Right atrium auricular region (tissue), 2 donors: ENCODE measurements at regions not wholly inside any gene's neighbourhood (a gene's known extent, or its start where the extent isn't known, plus 50 kb on each side); places are given as distances from the start of the nearest gene placed in this dataset.
"Not testable (repeated sequence)": the region's sequence is repeated elsewhere in the genome, so short reads cannot be mapped to it uniquely, and the experiment has no call there.

ENCODE experiments used
- DNase-seq: peaks from one replicate; pipeline ENCODE4 v3.0.0-alpha.2; 2019; ENCODE audit warnings: low spot score
- H3K27ac ChIP-seq, 2 donors: fragments of 200-600 bp; sonication (generic); 1 replicate in 1 of 2; 2 replicates in 1 of 2; pipeline ENCODE4 v1.5.1; 2016 to 2019
- H3K27me3 ChIP-seq, 2 donors: fragments of 200-600 bp; sonication (generic); one replicate each; pipeline versions ENCODE4 v1.5.1 to v1.6.0; 2017 to 2019
- H3K36me3 ChIP-seq: fragments of 200-600 bp; sonication (generic); one replicate; pipeline ENCODE4 v1.5.1; 2016
- H3K4me1 ChIP-seq, 2 donors: fragments of 200-600 bp; sonication (generic); one replicate each; pipeline versions ENCODE4 v1.5.1 to v1.6.0; 2017 to 2019
- H3K4me3 ChIP-seq, 2 donors: fragments of 200-600 bp; sonication (generic); 1 replicate in 1 of 2; 2 replicates in 1 of 2; pipeline ENCODE4 v1.5.1; 2017 to 2019; ENCODE audit warnings: mild to moderate bottlenecking in 1 of 2, moderate library complexity in 1 of 2
- H3K9me3 ChIP-seq, 2 donors: fragments of 200-600 bp; sonication (generic); one replicate each; pipeline ENCODE4 v1.5.1; 2019
- TF ChIP-seq, protein P1 (sequence below), 2 donors: fragments of 200-600 bp; sonication (generic); IDR thresholded peaks; one replicate each; pipeline ENCODE4 v1.5.1; 2019; ENCODE audit warnings: antibody characterized with exemption in 2 of 2

DNA sequence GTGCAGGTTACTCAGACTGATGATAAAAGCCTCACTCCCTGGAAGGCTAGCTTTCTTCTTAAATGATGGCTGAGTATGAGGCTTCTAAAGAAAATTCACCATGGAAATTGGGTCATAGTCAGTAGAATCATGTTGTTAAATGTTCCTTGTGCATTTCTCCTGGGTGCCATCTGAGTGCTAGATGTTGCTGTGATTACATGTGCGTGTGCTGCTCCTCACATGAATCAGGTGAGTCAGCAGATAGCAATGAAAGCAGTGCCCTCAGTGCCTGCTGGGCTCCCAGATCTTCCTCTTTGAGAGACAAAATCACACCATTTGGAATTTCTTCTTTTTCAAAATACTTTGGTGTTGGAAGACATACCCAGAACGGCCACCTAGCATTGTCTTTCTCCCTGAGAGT, 331.7 kb downstream of the XPNPEP1 start:
- Histone ChIP-seq H3K36me3 (no peaks in the 10 kb centered on the region), H3K27ac (no peak overlapping the region), H3K9me3 (no peaks in the 10 kb centered on the region), H3K27me3 (no peaks in the 10 kb centered on the region), H3K4me1 (no peaks in the 10 kb centered on the region), H3K4me3 (no peak overlapping the region)
- TF ChIP-seq, protein P1, sequence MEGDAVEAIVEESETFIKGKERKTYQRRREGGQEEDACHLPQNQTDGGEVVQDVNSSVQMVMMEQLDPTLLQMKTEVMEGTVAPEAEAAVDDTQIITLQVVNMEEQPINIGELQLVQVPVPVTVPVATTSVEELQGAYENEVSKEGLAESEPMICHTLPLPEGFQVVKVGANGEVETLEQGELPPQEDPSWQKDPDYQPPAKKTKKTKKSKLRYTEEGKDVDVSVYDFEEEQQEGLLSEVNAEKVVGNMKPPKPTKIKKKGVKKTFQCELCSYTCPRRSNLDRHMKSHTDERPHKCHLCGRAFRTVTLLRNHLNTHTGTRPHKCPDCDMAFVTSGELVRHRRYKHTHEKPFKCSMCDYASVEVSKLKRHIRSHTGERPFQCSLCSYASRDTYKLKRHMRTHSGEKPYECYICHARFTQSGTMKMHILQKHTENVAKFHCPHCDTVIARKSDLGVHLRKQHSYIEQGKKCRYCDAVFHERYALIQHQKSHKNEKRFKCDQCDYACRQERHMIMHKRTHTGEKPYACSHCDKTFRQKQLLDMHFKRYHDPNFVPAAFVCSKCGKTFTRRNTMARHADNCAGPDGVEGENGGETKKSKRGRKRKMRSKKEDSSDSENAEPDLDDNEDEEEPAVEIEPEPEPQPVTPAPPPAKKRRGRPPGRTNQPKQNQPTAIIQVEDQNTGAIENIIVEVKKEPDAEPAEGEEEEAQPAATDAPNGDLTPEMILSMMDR (IDR thresholded peaks at IDR 0.05), result no peak
- no peak for DNase-seq

GRCh38 chr10:109588259-109588658, 335.1 kb downstream of the XPNPEP1 start:
- Histone ChIP-seq H3K36me3 (no peaks in the 10 kb centered on the region), H3K9me3 (no peaks in the 10 kb centered on the region), H3K4me1 (no peaks in the 10 kb centered on the region), H3K27me3 (no peaks in the 10 kb centered on the region), H3K27ac (no peak overlapping the region), H3K4me3 (no peak overlapping the region)
- TF ChIP-seq, protein P1 (IDR thresholded peaks at IDR 0.05), result no peak
- no peak for DNase-seq

DNA sequence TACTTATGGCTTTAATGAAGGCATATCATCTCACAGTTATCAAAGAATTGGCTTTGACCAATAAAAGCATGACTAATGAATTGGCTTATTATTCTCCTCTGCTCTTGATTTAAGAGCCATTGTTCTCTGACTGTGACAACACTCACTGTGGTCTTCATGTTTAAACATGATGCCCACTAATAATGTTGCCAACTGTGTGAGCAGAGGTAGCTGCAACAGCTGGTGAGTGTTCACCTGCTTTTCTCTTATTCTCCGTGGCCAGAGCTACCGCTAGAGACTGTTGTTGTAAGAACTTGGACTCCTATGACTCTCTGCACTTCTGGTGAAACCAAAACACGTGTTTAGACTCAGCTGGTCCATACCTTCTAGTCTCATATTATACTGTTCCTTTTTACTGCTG, 335.9 kb downstream of the XPNPEP1 start:
- TF ChIP-seq, protein P1 (IDR thresholded peaks at IDR 0.05), result no peak
- Histone ChIP-seq H3K27me3 (no peaks in the 10 kb centered on the region), H3K36me3 (no peaks in the 10 kb centered on the region), H3K4me1 (no peaks in the 10 kb centered on the region), H3K27ac (no peak overlapping the region), H3K4me3 (no peak overlapping the region), H3K9me3 (no peaks in the 10 kb centered on the region)
- no peak for DNase-seq

DNA sequence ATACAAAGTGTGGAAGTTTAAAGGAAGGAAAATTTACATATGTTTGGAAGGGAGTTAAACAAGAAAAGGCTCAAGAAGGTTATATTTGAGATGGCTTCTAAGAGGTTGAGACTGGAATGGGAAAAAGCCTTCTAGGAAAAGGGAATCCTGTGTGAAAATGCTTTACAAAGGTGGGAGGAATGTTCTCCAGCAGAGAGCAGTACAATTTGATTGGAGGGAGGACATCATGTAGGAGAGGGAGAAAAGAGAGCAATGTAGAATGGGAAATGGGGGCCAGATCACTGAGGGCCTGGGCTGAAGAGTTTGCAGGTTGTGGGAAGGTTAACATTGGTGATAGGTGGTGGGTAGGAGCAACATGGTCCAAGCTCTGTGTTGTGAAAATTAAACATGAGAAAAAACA, 366.9 kb downstream of the XPNPEP1 start:
- Histone ChIP-seq H3K36me3 (no peaks in the 10 kb centered on the region), H3K9me3 (peaks cover 3 to 7% of the 10 kb centered on the region in 2 donors), H3K27ac (no peak overlapping the region), H3K27me3 (no peaks in the 10 kb centered on the region), H3K4me1 (no peaks in the 10 kb centered on the region), H3K4me3 (no peak overlapping the region)
- TF ChIP-seq, protein P1 (IDR thresholded peaks at IDR 0.05), result no peak
- no peak for DNase-seq

- H3K27ac ChIP-seq, H3K4me3 ChIP-seq, H3K27me3 ChIP-seq, H3K4me1 ChIP-seq, H3K9me3 ChIP-seq, H3K36me3 ChIP-seq, DNase-seq: not testable (repeated sequence)
Observed at GRCh38 chr10:109542050-109542603, 381.2 kb downstream of the XPNPEP1 start.

DNA sequence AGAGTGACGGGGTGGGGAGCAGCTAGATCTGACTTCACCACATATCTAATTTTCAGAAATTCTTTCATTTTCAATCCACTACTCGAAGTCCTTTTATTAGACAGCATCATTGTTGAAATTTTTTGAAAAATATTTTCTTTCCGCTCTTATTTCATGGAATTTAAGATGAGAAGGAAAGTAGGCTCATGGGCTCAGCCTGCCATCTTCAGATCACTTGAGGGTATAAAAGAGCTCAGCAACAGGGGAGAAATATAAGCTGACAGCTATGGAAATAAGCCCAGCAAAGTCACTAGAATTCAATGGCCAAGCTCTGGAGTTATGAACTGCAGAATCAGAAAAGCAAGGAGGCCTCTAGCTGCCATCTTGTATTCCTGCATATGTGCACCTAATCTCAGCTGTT, 389.1 kb downstream of the XPNPEP1 start:
- no peak for DNase-seq
- Histone ChIP-seq H3K27ac (no peak overlapping the region), H3K9me3 (peaks cover 5 to 13% of the 10 kb centered on the region in 2 donors), H3K4me1 (no peaks in the 10 kb centered on the region), H3K27me3 (no peaks in the 10 kb centered on the region), H3K4me3 (no peak overlapping the region), H3K36me3 (no peaks in the 10 kb centered on the region)
- TF ChIP-seq, protein P1 (IDR thresholded peaks at IDR 0.05), result no peak
